GM19455 (cell line): ENCODE measurements at regions not wholly inside any gene's neighbourhood (a gene's known extent, or its start where the extent isn't known, plus 50 kb on each side); places are given as distances from the start of the nearest gene placed in this dataset.

ENCODE experiments used
- ATAC-seq: cut with Tn5 transposase; IDR thresholded peaks from one replicate; pipeline ENCODE4 v1.9.1; 2021; ENCODE audit not compliant: unreplicated experiment

- ATAC-seq = no peak
Observed at GRCh38 chr11:15890031-15890713, 466.2 kb downstream of the SOX6 start.

GRCh38 chr11:15893080-15893492, 463.3 kb downstream of the SOX6 start:
- ATAC-seq = no peak

GRCh38 chr11:15896026-15896425, 460.3 kb downstream of the SOX6 start:
- ATAC-seq = no peak

- no peak for ATAC-seq
Observed at GRCh38 chr11:15896530-15896929, 459.8 kb downstream of the SOX6 start.

GRCh38 chr11:15897211-15897960, 459.0 kb downstream of the SOX6 start:
- no peak for ATAC-seq

GRCh38 chr11:15901054-15901453, 455.3 kb downstream of the SOX6 start:
- no peak for ATAC-seq

- no peak for ATAC-seq
Observed at GRCh38 chr11:15901790-15902189, 454.6 kb downstream of the SOX6 start.

GRCh38 chr11:15903246-15903645, 453.1 kb downstream of the SOX6 start:
- no peak for ATAC-seq

- no peak for ATAC-seq
Observed at GRCh38 chr11:15905366-15906104, 450.8 kb downstream of the SOX6 start.

GRCh38 chr11:15906481-15907035, 449.8 kb downstream of the SOX6 start:
- no peak for ATAC-seq

GRCh38 chr11:15907806-15908205, 448.5 kb downstream of the SOX6 start:
- no peak for ATAC-seq

- no peak for ATAC-seq
Observed at GRCh38 chr11:15909937-15910598, 446.3 kb downstream of the SOX6 start.

- no peak for ATAC-seq
Observed at GRCh38 chr11:15910761-15911160, 445.6 kb downstream of the SOX6 start.

GRCh38 chr11:15911377-15912044, 444.8 kb downstream of the SOX6 start:
- no peak for ATAC-seq

GRCh38 chr11:15912291-15912690, 444.1 kb downstream of the SOX6 start:
- ATAC-seq = no peak

- no peak for ATAC-seq
Observed at GRCh38 chr11:15912825-15913224, 443.5 kb downstream of the SOX6 start.

- no peak for ATAC-seq
Observed at GRCh38 chr11:15913261-15913660, 443.1 kb downstream of the SOX6 start.
